B cell (primary cell): ENCODE measurements at regions not wholly inside any gene's neighbourhood (a gene's known extent, or its start where the extent isn't known, plus 50 kb on each side); places are given as distances from the start of the nearest gene placed in this dataset.

Experiments
- ATAC-seq: fragments of 200-7000 bp; cut with Tn5 transposase; one replicate; pipeline ENCODE4 v1.10.0; 2021; ENCODE audit warnings: low read depth, mild to moderate bottlenecking, moderate number of reproducible peaks, moderate library complexity
- CTCF ChIA-PET: fragments of 350-600 bp; sonication (Branson Sonifier 250); formaldehyde crosslinking; loops from one replicate; lab custom pipeline; 2021; ENCODE audit warnings: antibody characterized with exemption, inconsistent platforms; lab: Charles Lee
- POLR2A ChIA-PET: fragments of 350-600 bp; sonication (Branson Sonifier 250); formaldehyde crosslinking; loops from one replicate; lab custom pipeline; 2021; ENCODE audit warnings: antibody characterized with exemption; lab: Charles Lee
- DNase-seq: peaks from one replicate; pipeline ENCODE4 v3.0.0; 2013
- H2AFZ ChIP-seq: 2 replicates; pipeline ENCODE4 v1.6.1; 2012; ENCODE audit warnings: mild to moderate bottlenecking, low read depth, low read length; ENCODE audit not compliant: insufficient read depth, poor library complexity, severe bottlenecking
- H3K27ac ChIP-seq, 2 donors: 1 replicate in 1 of 2; 2 replicates in 1 of 2; pipeline ENCODE4 v1.5.1; 2012 to 2013; ENCODE audit warnings: low read length in 2 of 2, mild to moderate bottlenecking in 2 of 2, moderate library complexity in 1 of 2
- H3K27me3 ChIP-seq, 4 experiments: fragments of 200-600 bp in 1 of 4; sonication (generic) in 1 of 4; replicated peaks in 1 of 4; 1 replicate in 2 of 4; 2 replicates in 2 of 4; pipeline versions ENCODE4 v1.6.1 to v1.7.0; 2013 to 2016; ENCODE audit warnings: low read length in 3 of 4, mild to moderate bottlenecking in 2 of 4, mixed read lengths in 1 of 4, moderate library complexity in 1 of 4; ENCODE audit not compliant: insufficient read depth in 4 of 4, control insufficient read depth in 3 of 4; ENCODE audit errors: control extremely low read depth in 1 of 4
- H3K36me3 ChIP-seq, 2 experiments: replicated peaks in 1 of 2; 1 replicate in 1 of 2; 2 replicates in 1 of 2; pipeline versions ENCODE4 v1.6.1 to v1.7.1; 2013; ENCODE audit warnings: low read length in 1 of 2; ENCODE audit not compliant: insufficient read depth in 2 of 2, control insufficient read depth in 1 of 2; ENCODE audit errors: control extremely low read depth in 1 of 2, extremely low read depth in 1 of 2
- H3K4me1 ChIP-seq, 2 donors: fragments of 200-600 bp in 1 of 2; sonication (generic) in 1 of 2; 1 replicate in 1 of 2; 2 replicates in 1 of 2; pipeline versions ENCODE4 v1.5.1 to v1.6.1; 2013 to 2017; ENCODE audit warnings: low read length in 2 of 2; ENCODE audit not compliant: control insufficient read depth in 2 of 2, insufficient read depth in 2 of 2
- H3K4me2 ChIP-seq: replicated peaks from 2 replicates; pipeline ENCODE3; 2012; ENCODE audit warnings: mild to moderate bottlenecking, low read depth, low read length; ENCODE audit not compliant: poor library complexity, severe bottlenecking
- H3K4me3 ChIP-seq, 5 experiments: fragments of 200-600 bp in 1 of 5; sonication (generic) in 1 of 5; 1 replicate in 3 of 5; 2 replicates in 2 of 5; pipeline versions ENCODE4 v1.5.1 to v1.7.0; 2011 to 2016; ENCODE audit warnings: low read length in 4 of 5, mild to moderate bottlenecking in 4 of 5, low read depth in 2 of 5, control low read depth in 1 of 5, moderate library complexity in 1 of 5; ENCODE audit not compliant: insufficient read depth in 1 of 5; ENCODE audit errors: control extremely low read depth in 1 of 5, extremely low read depth in 1 of 5
- H3K79me2 ChIP-seq: fragments of 200-600 bp; sonication (generic); one replicate; pipeline ENCODE4 v1.6.0; 2016; ENCODE audit warnings: low read length; ENCODE audit not compliant: control insufficient read depth, insufficient read depth
- H3K9ac ChIP-seq: fragments of 200-600 bp; sonication (generic); 2 replicates; pipeline ENCODE4 v1.6.1; 2017; ENCODE audit warnings: mild to moderate bottlenecking, low read length, moderate library complexity
- H3K9me3 ChIP-seq, 3 donors: one replicate each; pipeline versions ENCODE4 v1.6.1 to v1.7.1; 2013; ENCODE audit warnings: low read length in 2 of 3; ENCODE audit not compliant: control insufficient read depth in 2 of 3, insufficient read depth in 1 of 3; ENCODE audit errors: control extremely low read depth in 1 of 3
- H4K20me1 ChIP-seq: 2 replicates; pipeline ENCODE4 v1.6.0; 2012; ENCODE audit warnings: mild to moderate bottlenecking, low read length; ENCODE audit not compliant: insufficient read depth, control insufficient read depth, poor library complexity, severe bottlenecking
- H3K27ac Mint-ChIP-seq: one replicate; pipeline ENCODE4 v1.8.0; 2021; ENCODE audit warnings: mixed read lengths
- H3K27me3 Mint-ChIP-seq: one replicate; pipeline ENCODE4 v1.8.0; 2021; ENCODE audit warnings: mixed read lengths
- H3K4me1 Mint-ChIP-seq: one replicate; pipeline ENCODE4 v1.8.0; 2021; ENCODE audit warnings: mixed read lengths
- H3K4me3 Mint-ChIP-seq: one replicate; pipeline ENCODE4 v1.8.0; 2021; ENCODE audit warnings: mixed read lengths
- H3K9me3 Mint-ChIP-seq: one replicate; pipeline ENCODE4 v1.8.0; 2022; ENCODE audit warnings: mixed read lengths; ENCODE audit not compliant: insufficient read depth
- CTCF ChIP-seq: fragments of 200-600 bp; IDR thresholded peaks from one replicate; pipeline ENCODE4 v1.8.0; 2022; ENCODE audit warnings: antibody characterized with exemption, mild to moderate bottlenecking
- EZH2 ChIP-seq: IDR thresholded peaks from 2 replicates; pipeline ENCODE4 v1.6.1; 2012; ENCODE audit warnings: borderline replicate concordance, low read depth, mild to moderate bottlenecking, moderate library complexity, low read length; ENCODE audit not compliant: insufficient read depth, poor library complexity, severe bottlenecking
- WGBS: methylation state at CpG from one replicate; pipeline ENCODE4 v1.1.5; 2013; ENCODE audit warnings: missing lambda C conversion rate; ENCODE audit not compliant: insufficient coverage; 5-methylcytosine and 5-hydroxymethylcytosine counted together
- intact Hi-C: fragments of 100-400 bp; cut with micrococcal nuclease; formaldehyde crosslinking; loops from one replicate; pipeline ENCODE4 v1.10.0; 2022

GRCh38 chr15:69637818-69638217, 185.2 kb downstream of the RPLP1 start:
- H3K4me3 ChIP-seq: no peak overlapping the region
- no peaks in the 10 kb centered on the region for H3K36me3 ChIP-seq
- ATAC-seq: no peak

GRCh38 chr15:69643476-69643875, 190.9 kb downstream of the RPLP1 start:
- H3K9me3 Mint-ChIP-seq: peaks cover 12% of the 10 kb centered on the region
- ChIA-PET CTCF (no interaction called here), POLR2A (no interaction called here)
- no peak overlapping the region for H3K4me3 Mint-ChIP-seq
- no peaks in the 10 kb centered on the region for H4K20me1 ChIP-seq
- H3K27ac ChIP-seq: no peak overlapping the region
- peaks cover 0 to 5% (median 3%) of the 10 kb centered on the region in 4 experiments for H3K27me3 ChIP-seq
- no peaks in the 10 kb centered on the region for H3K4me1 ChIP-seq
- DNase-seq (no peak), ATAC-seq (no peak)
- H3K27ac Mint-ChIP-seq: no peak overlapping the region
- no peaks in the 10 kb centered on the region for H3K79me2 ChIP-seq
- no peak overlapping the region for H3K9ac ChIP-seq
- no peaks in the 10 kb centered on the region for H3K4me1 Mint-ChIP-seq
- intact Hi-C loops: no loop called here
- H3K27me3 Mint-ChIP-seq: peaks cover 33% of the 10 kb centered on the region
- no peak for TF ChIP-seq CTCF
- no peak for TF ChIP-seq EZH2
- H3K4me3 ChIP-seq: no peak overlapping the region
- no peak overlapping the region for H3K4me2 ChIP-seq
- no peak overlapping the region for H2AFZ ChIP-seq
- 100% methylated on average over 1 of the region's 5 CpGs for WGBS
- H3K36me3 ChIP-seq: no peaks in the 10 kb centered on the region
- peaks cover 0 to 6% (median 4%) of the 10 kb centered on the region in 3 donors for H3K9me3 ChIP-seq

More at GRCh38 chr15:69637818-69638217, 185.2 kb downstream of the RPLP1 start:
- H3K4me3 Mint-ChIP-seq: no peak overlapping the region
- no peak for DNase-seq
- peaks cover 12% of the 10 kb centered on the region for H3K9me3 Mint-ChIP-seq
- Histone ChIP-seq H2AFZ (no peak overlapping the region), H3K9ac (no peak overlapping the region), H3K79me2 (no peaks in the 10 kb centered on the region), H3K9me3 (peaks cover 0 to 6% (median 0%) of the 10 kb centered on the region in 3 donors), H3K27ac (no peak overlapping the region), H4K20me1 (no peaks in the 10 kb centered on the region), H3K27me3 (peaks cover 0 to 2% (median 0%) of the 10 kb centered on the region in 4 experiments), H3K4me2 (no peak overlapping the region), H3K4me1 (no peaks in the 10 kb centered on the region)
- 100% methylated on average over 2 of the region's 5 CpGs for WGBS
- intact Hi-C loops: no loop called here
- ChIA-PET CTCF (no interaction called here), POLR2A (interaction anchor here (0.6 kb wide), 1 partner anchor 202 kb away, joined by 7 read pairs; no protein-coding TSS in a partner anchor)
- TF ChIP-seq EZH2 (no peak), CTCF (no peak)
- no peaks in the 10 kb centered on the region for H3K4me1 Mint-ChIP-seq
- H3K27me3 Mint-ChIP-seq: peaks cover 32% of the 10 kb centered on the region
- H3K27ac Mint-ChIP-seq: no peak overlapping the region
